MG63 (cell line): ENCODE measurements at regions not wholly inside any gene's neighbourhood (a gene's known extent, or its start where the extent isn't known, plus 50 kb on each side); places are given as distances from the start of the nearest gene placed in this dataset.
A peak's percentile ranks its signal among the peaks of the same experiment; 100 is the strongest.

Source experiments
- DNase-seq: peaks from one replicate; pipeline ENCODE4 v3.0.0-alpha.2; 2020
- H3K27me3 ChIP-seq: fragments of 250-450 bp; sonication (Bioruptor Pico); 2 replicates; pipeline ENCODE4 v1.5.1; 2020; ENCODE audit warnings: mild to moderate bottlenecking, moderate library complexity
- H3K36me3 ChIP-seq: fragments of 250-450 bp; sonication (Bioruptor Pico); 2 replicates; pipeline ENCODE4 v1.5.1; 2020; ENCODE audit warnings: mild to moderate bottlenecking, moderate library complexity
- H3K4me3 ChIP-seq: fragments of 250-450 bp; sonication (Bioruptor Pico); 2 replicates; pipeline ENCODE4 v1.5.1; 2020; ENCODE audit warnings: mild to moderate bottlenecking, moderate library complexity
- H3K9me3 ChIP-seq: fragments of 250-450 bp; sonication (Bioruptor Pico); 2 replicates; pipeline ENCODE4 v1.5.1; 2020; ENCODE audit warnings: mild to moderate bottlenecking, moderate library complexity

DNA sequence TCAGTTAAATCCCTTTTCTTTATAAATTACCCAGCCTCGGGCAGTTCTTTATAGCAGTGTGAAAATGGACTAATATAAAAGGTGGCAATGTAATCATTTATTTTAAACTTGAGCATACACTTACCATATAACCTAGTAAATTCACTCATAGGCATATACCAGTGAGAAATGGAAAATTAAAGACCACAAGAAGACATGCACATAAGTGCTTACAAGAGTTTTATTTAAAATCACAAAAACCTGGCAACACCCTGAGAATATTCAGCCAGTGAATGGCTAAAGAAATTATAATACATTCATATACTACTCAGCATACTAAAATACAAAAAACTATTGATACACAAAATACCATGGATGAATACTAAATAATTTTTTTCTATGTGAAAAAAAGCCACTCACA lies 1017.5 kb upstream of the TMEM132C start:
- Histone ChIP-seq H3K9me3 (no peaks in the 10 kb centered on the region), H3K36me3 (no peaks in the 10 kb centered on the region), H3K4me3 (no peak overlapping the region), H3K27me3 (no peaks in the 10 kb centered on the region)
- DNase-seq, result no peak

- no peak for DNase-seq
- no peaks in the 10 kb centered on the region for H3K36me3 ChIP-seq
- H3K27me3 ChIP-seq, result no peaks in the 10 kb centered on the region
- H3K4me3 ChIP-seq, result no peak overlapping the region
- H3K9me3 ChIP-seq, result 0 out of 2 replicates have a peak, but pooled peaks cover 4% of the 10 kb centered on the region
Measured at GRCh38 chr12:127253797-127254327, 1013.1 kb upstream of the TMEM132C start.

DNA sequence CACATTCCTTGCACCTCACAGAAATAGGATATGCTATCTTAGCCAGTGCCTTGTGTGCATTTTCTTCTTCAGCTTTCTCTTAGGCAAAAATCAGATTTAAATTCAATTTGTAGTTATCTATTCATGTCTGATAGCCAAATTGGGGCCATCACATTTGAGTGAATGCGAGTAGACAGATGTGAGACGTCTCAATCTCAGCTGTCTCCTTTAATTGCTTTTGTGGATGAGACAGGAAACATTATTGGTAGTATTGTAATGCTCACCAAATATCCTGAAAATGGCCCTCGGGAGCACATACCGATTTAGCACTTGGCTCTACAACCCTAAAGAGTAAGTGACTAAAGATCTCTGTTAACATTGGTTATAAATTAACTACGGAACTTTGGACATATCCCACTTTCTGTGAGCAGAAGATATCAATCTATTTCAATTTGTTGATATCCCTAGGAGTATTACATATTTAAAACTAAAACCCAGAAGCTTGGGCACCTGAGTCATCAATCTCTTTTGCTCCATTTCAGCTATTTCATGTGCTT lies 1012.5 kb upstream of the TMEM132C start:
- DNase-seq, result no peak
- no peaks in the 10 kb centered on the region for H3K27me3 ChIP-seq
- 0 out of 2 replicates have a peak, but pooled peaks cover 4% of the 10 kb centered on the region for H3K9me3 ChIP-seq
- H3K36me3 ChIP-seq, result no peaks in the 10 kb centered on the region
- H3K4me3 ChIP-seq, result no peak overlapping the region

- Histone ChIP-seq H3K27me3 (no peaks in the 10 kb centered on the region), H3K36me3 (no peaks in the 10 kb centered on the region), H3K4me3 (no peak overlapping the region), H3K9me3 (0 out of 2 replicates have a peak, but pooled peaks cover 4% of the 10 kb centered on the region)
- DNase-seq, result peak; percentile 28
Measured at GRCh38 chr12:127257366-127257935, 1009.5 kb upstream of the TMEM132C start.

- Histone ChIP-seq H3K4me3 (no peak overlapping the region), H3K27me3 (no peaks in the 10 kb centered on the region), H3K36me3 (no peaks in the 10 kb centered on the region), H3K9me3 (0 out of 2 replicates have a peak, but pooled peaks cover 4% of the 10 kb centered on the region)
- DNase-seq, result no peak
Measured at GRCh38 chr12:127260531-127260930, 1006.4 kb upstream of the TMEM132C start.

DNA sequence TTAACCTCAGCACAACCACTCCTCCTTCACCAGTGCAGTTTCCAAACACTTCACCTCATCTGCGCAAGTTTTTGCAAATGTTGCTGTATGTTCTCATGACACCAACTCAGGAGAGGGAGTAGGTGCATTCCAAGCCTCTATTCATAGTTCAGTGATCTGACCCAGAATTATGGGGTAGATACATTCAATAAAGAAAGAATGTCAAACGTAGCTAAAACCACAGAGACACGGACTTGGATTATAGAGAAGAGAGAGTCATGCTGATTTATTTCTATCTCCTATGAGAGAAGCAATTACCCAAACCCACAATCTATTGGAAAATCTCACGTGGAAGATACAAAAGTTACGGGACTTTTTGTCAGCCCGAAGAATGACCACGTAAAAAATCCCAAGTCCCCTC lies 1006.0 kb upstream of the TMEM132C start:
- H3K9me3 ChIP-seq, result 0 out of 2 replicates have a peak, but pooled peaks cover 4% of the 10 kb centered on the region
- H3K4me3 ChIP-seq, result no peak overlapping the region
- no peak for DNase-seq
- H3K36me3 ChIP-seq, result no peaks in the 10 kb centered on the region
- no peaks in the 10 kb centered on the region for H3K27me3 ChIP-seq

GRCh38 chr12:127262615-127263014 lies 1004.4 kb upstream of the TMEM132C start:
- Histone ChIP-seq H3K27me3 (no peaks in the 10 kb centered on the region), H3K4me3 (no peak overlapping the region), H3K9me3 (peaks cover 6% of the 10 kb centered on the region; the same call in 1 of the 2 replicates), H3K36me3 (no peaks in the 10 kb centered on the region)
- DNase-seq, result no peak

DNA sequence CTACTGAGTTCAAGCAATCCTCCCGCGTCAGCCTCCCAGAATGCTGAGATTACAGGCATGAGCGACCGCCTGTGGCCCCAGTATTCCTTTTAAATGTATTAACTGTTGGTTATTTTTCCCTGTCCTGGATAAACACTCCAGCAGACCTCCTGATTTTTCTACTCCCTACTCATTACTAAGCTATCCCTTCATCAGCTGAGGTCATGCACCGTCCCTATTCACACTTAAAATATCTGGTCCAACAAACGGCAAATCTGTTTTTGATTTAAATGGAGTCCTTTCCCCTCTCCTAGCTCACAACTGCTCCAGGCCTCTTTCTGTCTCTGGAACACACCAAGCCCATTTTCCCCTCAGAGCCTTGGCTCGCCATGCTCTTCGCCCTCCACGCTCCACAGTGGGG lies 1003.3 kb upstream of the TMEM132C start:
- H3K27me3 ChIP-seq, result no peaks in the 10 kb centered on the region
- H3K36me3 ChIP-seq, result no peaks in the 10 kb centered on the region
- peaks cover 5% of the 10 kb centered on the region; the same call in 1 of the 2 replicates for H3K9me3 ChIP-seq
- DNase-seq, result no peak
- no peak overlapping the region for H3K4me3 ChIP-seq

- peaks cover 2% of the 10 kb centered on the region; the same call in 1 of the 2 replicates for H3K9me3 ChIP-seq
- no peak overlapping the region for H3K4me3 ChIP-seq
- no peak for DNase-seq
- H3K36me3 ChIP-seq, result no peaks in the 10 kb centered on the region
- H3K27me3 ChIP-seq, result no peaks in the 10 kb centered on the region
Measured at GRCh38 chr12:127267128-127267527, 999.8 kb upstream of the TMEM132C start.

- no peaks in the 10 kb centered on the region for H3K36me3 ChIP-seq
- H3K4me3 ChIP-seq, result no peak overlapping the region
- no peaks in the 10 kb centered on the region for H3K27me3 ChIP-seq
- H3K9me3 ChIP-seq, result peaks cover 2% of the 10 kb centered on the region; the same call in 1 of the 2 replicates
- DNase-seq, result no peak
Measured at GRCh38 chr12:127268213-127268612, 998.8 kb upstream of the TMEM132C start.

DNA sequence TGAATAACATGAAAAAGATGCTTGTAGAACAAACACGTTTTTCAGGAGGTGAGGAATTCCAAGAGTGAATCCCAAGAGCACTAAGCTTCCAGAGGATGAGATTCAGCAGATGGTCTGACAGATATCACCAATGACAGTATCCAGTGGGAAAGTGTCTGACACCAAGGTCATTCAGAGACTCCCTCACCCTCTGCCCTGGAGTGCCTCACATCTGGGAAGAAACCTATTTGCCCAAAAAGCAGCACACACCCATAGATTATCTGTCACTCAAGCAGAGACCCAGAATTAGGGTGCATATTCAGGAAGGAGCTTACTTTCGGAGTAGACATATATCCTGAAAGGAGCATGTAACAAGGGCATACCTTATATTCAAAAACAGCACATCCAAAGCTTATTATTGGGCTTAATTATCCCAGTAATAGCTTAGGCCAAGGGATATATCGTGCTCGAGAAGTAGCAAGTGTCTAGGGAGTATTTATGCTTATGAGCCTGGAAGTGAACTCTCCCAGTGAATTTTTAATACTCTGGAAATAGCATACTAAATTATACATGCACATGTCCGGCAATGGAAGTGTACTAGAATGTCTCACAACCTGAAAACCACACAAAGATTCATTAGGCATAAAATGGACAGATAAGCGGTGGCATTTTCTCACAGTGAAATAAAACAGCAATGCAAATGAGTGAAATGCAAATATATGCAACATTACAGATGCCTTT lies 998.1 kb upstream of the TMEM132C start:
- Histone ChIP-seq H3K9me3 (peaks cover 2% of the 10 kb centered on the region; the same call in 1 of the 2 replicates), H3K4me3 (no peak overlapping the region), H3K27me3 (no peaks in the 10 kb centered on the region), H3K36me3 (no peaks in the 10 kb centered on the region)
- DNase-seq, result no peak

DNA sequence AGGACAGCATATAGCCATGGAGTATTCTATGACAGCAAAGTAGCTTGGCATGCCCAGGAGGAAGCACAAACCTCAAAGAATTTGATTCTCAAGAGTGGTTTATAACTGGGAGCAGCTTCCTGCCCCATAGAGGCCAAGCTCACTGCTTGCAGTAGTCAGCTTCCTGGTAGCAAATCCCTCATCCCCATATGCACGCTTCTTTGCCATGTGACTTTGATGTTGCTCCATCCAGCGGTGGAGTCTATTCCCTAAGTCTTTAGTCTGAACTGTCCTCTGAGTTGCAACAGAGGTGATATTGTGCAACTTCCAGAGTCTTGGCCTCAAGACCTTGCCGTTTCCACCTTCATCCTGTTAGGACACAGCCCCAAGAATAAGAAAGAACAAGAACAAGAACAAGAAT lies 996.8 kb upstream of the TMEM132C start:
- peak; percentile 15 for DNase-seq

DNA sequence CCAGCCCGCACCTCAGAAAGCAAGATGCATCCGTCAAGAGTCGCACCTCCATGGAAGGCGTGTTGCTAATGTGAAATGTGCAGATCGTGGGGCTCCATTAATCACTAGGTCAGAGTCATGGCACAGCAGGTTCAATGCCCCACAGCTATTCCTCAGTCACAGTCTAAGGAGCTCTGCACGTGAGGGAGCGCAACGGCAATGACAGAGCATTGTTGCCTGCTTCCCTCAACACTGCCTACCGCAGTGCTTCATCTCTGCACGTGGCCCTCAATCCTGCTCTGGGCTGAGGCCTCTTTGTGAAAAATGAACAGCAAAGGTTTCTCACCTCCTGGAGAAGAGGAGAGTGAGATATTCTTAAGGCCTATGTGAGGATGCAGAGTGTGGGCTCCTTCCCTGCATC lies 995.2 kb upstream of the TMEM132C start:
- H3K27me3 ChIP-seq, result no peaks in the 10 kb centered on the region
- no peaks in the 10 kb centered on the region for H3K9me3 ChIP-seq
- H3K36me3 ChIP-seq, result no peaks in the 10 kb centered on the region
- H3K4me3 ChIP-seq, result no peak overlapping the region
- DNase-seq, result no peak

More for the DNA sequence above, 996.8 kb upstream of the TMEM132C start:
- Histone ChIP-seq H3K9me3 (peaks cover 2% of the 10 kb centered on the region; the same call in 1 of the 2 replicates), H3K36me3 (no peaks in the 10 kb centered on the region), H3K27me3 (no peaks in the 10 kb centered on the region), H3K4me3 (no peak overlapping the region)

DNA sequence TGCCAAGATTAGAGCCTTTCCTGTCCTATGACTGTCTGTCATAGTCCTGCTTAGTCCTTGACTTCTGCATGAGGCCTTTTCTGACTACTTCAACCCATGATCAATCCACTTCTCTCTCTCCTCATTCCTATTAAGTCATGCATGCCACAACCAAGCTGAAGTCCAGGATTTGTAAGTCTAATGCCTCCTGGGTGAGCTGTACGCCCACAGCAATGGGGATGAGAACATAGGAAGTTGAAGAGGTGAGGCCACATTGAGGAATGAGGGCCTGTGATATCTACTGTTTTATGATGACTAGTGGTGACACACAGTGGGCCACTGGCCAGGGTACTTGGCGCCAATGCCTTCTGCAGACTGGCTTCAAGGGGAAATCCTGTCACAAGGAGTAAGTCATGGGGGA lies 994.1 kb upstream of the TMEM132C start:
- no peaks in the 10 kb centered on the region for H3K9me3 ChIP-seq
- peak; percentile 95 for DNase-seq
- H3K27me3 ChIP-seq, result no peaks in the 10 kb centered on the region
- H3K36me3 ChIP-seq, result no peaks in the 10 kb centered on the region
- H3K4me3 ChIP-seq, result no peak overlapping the region

GRCh38 chr12:127273626-127274025 lies 993.3 kb upstream of the TMEM132C start:
- DNase-seq, result no peak
- no peaks in the 10 kb centered on the region for H3K36me3 ChIP-seq
- no peaks in the 10 kb centered on the region for H3K27me3 ChIP-seq
- H3K9me3 ChIP-seq, result no peaks in the 10 kb centered on the region
- no peak overlapping the region for H3K4me3 ChIP-seq

GRCh38 chr12:127275416-127275815 lies 991.6 kb upstream of the TMEM132C start:
- DNase-seq, result no peak
- no peak overlapping the region for H3K4me3 ChIP-seq
- H3K27me3 ChIP-seq, result no peaks in the 10 kb centered on the region
- H3K36me3 ChIP-seq, result no peaks in the 10 kb centered on the region
- no peaks in the 10 kb centered on the region for H3K9me3 ChIP-seq

DNA sequence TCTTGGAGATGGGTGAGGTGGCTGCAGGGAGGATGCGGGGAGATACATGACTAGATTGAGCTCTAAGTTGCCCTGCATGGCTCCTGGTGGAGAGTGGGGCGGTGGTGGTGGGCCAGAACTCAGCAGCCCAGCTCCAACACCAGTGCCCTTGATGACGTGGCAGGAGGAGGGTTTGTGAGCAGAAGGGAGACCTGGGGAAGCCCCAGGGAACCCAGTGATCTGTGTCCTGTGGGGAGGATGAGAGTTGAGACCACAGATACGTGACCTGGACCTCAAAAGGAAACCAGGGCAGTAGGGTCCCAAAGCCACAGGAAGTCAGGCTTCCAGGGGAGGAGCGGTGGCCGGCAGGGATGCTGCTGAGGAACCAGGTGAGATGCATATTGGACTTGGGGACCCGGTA lies 989.1 kb upstream of the TMEM132C start:
- Histone ChIP-seq H3K4me3 (no peak overlapping the region), H3K9me3 (no peaks in the 10 kb centered on the region), H3K27me3 (no peaks in the 10 kb centered on the region), H3K36me3 (no peaks in the 10 kb centered on the region)
- no peak for DNase-seq
